Adrenal gland (tissue), 9 donors: ENCODE measurements at regions not wholly inside any gene's neighbourhood (a gene's known extent, or its start where the extent isn't known, plus 50 kb on each side); places are given as distances from the start of the nearest gene placed in this dataset.

Source experiments
- DNase-seq, 7 donors: peaks; one replicate each; pipeline ENCODE4 v3.0.0-alpha.2; 2019 to 2020
- H3K27ac ChIP-seq, 5 donors: fragments of 200-600 bp; sonication (generic) in 4 of 5; 1 replicate in 3 of 5; 2 replicates in 2 of 5; pipeline versions ENCODE4 v1.5.1 to v1.8.0; 2016 to 2020; ENCODE audit warnings: mild to moderate bottlenecking in 1 of 5
- H3K27me3 ChIP-seq: fragments of 200-600 bp; 2 replicates; pipeline ENCODE4 v1.8.0; 2021
- H3K36me3 ChIP-seq, 2 donors: fragments of 200-600 bp; replicated peaks in 1 of 2; 1 replicate in 1 of 2; 2 replicates in 1 of 2; pipeline versions ENCODE4 v1.5.1 to v1.8.0; 2018 to 2022
- H3K4me1 ChIP-seq, 2 donors: fragments of 200-600 bp; replicated peaks in 1 of 2; 1 replicate in 1 of 2; 2 replicates in 1 of 2; pipeline versions ENCODE4 v1.5.1 to v1.8.0; 2018 to 2021
- H3K4me3 ChIP-seq, 4 donors: fragments of 200-600 bp; sonication (generic) in 3 of 4; one replicate each; pipeline ENCODE4 v1.5.1; 2016 to 2018
- H3K9me3 ChIP-seq, 3 donors: fragments of 200-600 bp; sonication (generic) in 1 of 3; replicated peaks in 1 of 3; 1 replicate in 2 of 3; 2 replicates in 1 of 3; pipeline versions ENCODE4 v1.5.1 to v1.8.0; 2016 to 2021
- CTCF ChIP-seq, 6 experiments: fragments of 450-650 bp in 4 of 6; fragments of 200-600 bp in 2 of 6; sonication (generic) in 1 of 6; IDR thresholded peaks; 1 replicate in 5 of 6; 2 replicates in 1 of 6; pipeline versions ENCODE4 v1.5.1 to v1.8.0; 2016 to 2021; ENCODE audit warnings: antibody characterized with exemption in 6 of 6, mild to moderate bottlenecking in 2 of 6, moderate library complexity in 1 of 6
- POLR2A ChIP-seq, 2 donors: fragments of 450-650 bp; IDR thresholded peaks; one replicate each; pipeline ENCODE4 v1.6.1; 2017; ENCODE audit warnings: antibody characterized with exemption in 2 of 2, mild to moderate bottlenecking in 2 of 2, moderate library complexity in 1 of 2
- WGBS, 4 donors: extraction: QIAGEN DNeasy Blood & Tissue Kit in 2 of 4; methylation state at CpG; one replicate each; pipeline versions ENCODE4 v1.1.5 to v1.1.7; 2013 to 2017; 5-methylcytosine and 5-hydroxymethylcytosine counted together
- intact Hi-C, 2 donors: fragments of 100-400 bp; cut with DNase I; formaldehyde crosslinking; loops; one replicate each; pipeline versions ENCODE4 v1.14.1 to v1.15.0; 2022 to 2023
- donor health status: healthy with polysubstance abuse.
- donor health status: Bipolar disorder and iron deficiency.
- donor health status: DM: yes; HTN: yes; CAD: no.
- donor health status: DM: no; HTN: no; CAD: no.
- donor health status: DM: no; HTN: no; CAD: no.

DNA sequence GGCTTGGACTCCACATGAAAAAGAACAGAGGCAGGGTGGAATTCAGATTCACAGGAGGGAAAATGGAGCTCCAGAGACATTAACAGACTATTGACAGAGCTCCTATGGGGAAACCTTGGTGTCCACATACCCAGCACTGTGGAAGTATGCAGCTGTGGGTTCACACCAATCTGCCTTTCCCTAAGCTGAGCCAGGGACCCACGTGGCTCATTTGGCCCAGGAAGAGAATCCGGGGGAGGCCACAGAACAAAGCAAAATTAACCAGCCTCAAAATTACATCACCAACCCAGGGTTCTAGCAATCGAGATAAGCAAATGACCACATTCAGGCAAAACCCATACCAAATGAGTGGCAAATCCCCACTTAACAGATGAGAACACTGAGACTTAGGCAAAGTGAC lies 105.8 kb upstream of the TWIST2 start:
- no peaks in the 10 kb centered on the region for H3K4me1 ChIP-seq
- WGBS, 4 donors = 58 to 79% (median 70%) methylated on average over 3 of the region's 3 CpGs
- TF ChIP-seq CTCF (IDR thresholded peaks at IDR 0.05) (no peak), POLR2A (IDR thresholded peaks at IDR 0.05) (no peak)
- intact Hi-C loops = no loop called here
- no peak overlapping the region for H3K27ac ChIP-seq
- H3K36me3 ChIP-seq = no peaks in the 10 kb centered on the region
- H3K27me3 ChIP-seq = peaks cover 11% of the 10 kb centered on the region
- no peak for DNase-seq
- no peak overlapping the region for H3K4me3 ChIP-seq
- H3K9me3 ChIP-seq = no peaks in the 10 kb centered on the region

DNA sequence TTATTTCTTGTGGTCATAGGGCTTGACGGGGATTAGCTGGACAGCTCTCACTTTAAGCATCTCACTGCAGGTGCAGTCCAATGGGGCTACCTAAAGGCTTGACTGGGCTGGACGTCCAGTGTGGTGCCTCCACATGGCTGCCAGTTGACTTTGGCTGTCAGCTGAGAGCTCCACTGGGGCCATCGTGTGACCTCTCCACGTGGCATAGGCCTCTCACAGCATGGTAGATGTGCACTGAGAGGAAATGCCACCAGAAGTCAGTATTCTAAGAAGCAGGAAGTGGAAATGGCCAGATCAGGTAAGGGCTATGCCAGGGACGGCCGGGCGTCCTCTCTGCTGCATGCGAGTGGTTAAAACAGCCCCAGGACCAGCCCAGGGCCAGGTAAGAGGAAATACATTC lies 105.2 kb upstream of the TWIST2 start:
- Histone ChIP-seq H3K36me3 (no peaks in the 10 kb centered on the region), H3K4me1 (no peaks in the 10 kb centered on the region), H3K9me3 (no peaks in the 10 kb centered on the region), H3K27me3 (peaks cover 11% of the 10 kb centered on the region), H3K27ac (no peak overlapping the region), H3K4me3 (no peak overlapping the region)
- intact Hi-C loops = no loop called here
- TF ChIP-seq POLR2A (IDR thresholded peaks at IDR 0.05) = no peak
- no peak for TF ChIP-seq CTCF (IDR thresholded peaks at IDR 0.05)
- WGBS, 4 donors = 75 to 89% (median 85%) methylated on average over 5 to 8 of the region's 8 CpGs
- no peak for DNase-seq

GRCh38 chr2:238743243-238744065 lies 104.4 kb upstream of the TWIST2 start:
- WGBS, 4 donors = 46 to 63% (median 61%) methylated on average over 14 to 21 of the region's 21 CpGs
- DNase-seq = no peak
- intact Hi-C loops = no loop called here
- TF ChIP-seq POLR2A (IDR thresholded peaks at IDR 0.05) = no peak
- no peak for TF ChIP-seq CTCF (IDR thresholded peaks at IDR 0.05)
- H3K4me1 ChIP-seq = no peaks in the 10 kb centered on the region
- H3K4me3 ChIP-seq = no peak overlapping the region
- H3K36me3 ChIP-seq = no peaks in the 10 kb centered on the region
- H3K27me3 ChIP-seq = peaks cover 11% of the 10 kb centered on the region
- H3K27ac ChIP-seq = no peak overlapping the region
- H3K9me3 ChIP-seq = no peaks in the 10 kb centered on the region

DNA sequence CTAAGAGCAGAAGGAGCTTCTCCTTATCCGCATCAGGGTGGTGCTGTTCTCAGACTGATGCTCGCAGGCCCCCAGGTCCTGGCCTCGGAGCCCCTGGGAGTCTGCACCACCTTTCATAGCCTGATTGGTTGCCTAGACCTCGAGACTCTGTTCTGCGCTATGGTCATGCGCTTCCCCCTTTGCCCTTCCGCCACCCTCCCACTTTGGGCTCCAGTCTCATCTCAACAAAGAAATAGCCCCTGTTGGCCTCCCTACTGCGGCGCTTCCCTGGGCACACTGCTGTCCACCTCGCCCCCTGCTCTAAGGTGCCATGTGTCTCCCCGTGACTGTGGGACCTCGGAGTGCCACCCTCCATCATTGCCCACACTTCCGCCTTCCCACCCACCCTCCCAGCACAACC lies 102.9 kb upstream of the TWIST2 start:
- 86 to 91% (median 88%) methylated on average over 11 to 13 of the region's 13 CpGs for WGBS, 4 donors
- H3K36me3 ChIP-seq = no peaks in the 10 kb centered on the region
- TF ChIP-seq CTCF (IDR thresholded peaks at IDR 0.05) = no peak
- TF ChIP-seq POLR2A (IDR thresholded peaks at IDR 0.05) = no peak
- peaks cover 9% of the 10 kb centered on the region for H3K27me3 ChIP-seq
- no peak for DNase-seq
- H3K4me3 ChIP-seq = no peak overlapping the region
- no peak overlapping the region for H3K27ac ChIP-seq
- H3K9me3 ChIP-seq = no peaks in the 10 kb centered on the region
- H3K4me1 ChIP-seq = no peaks in the 10 kb centered on the region
- intact Hi-C loops = no loop called here
